ENCODE measurements at regions not wholly inside any gene's neighbourhood (a gene's known extent, or its start where the extent isn't known, plus 50 kb on each side); places are given as distances from the start of the nearest gene placed in this dataset.

- no peak for TF ChIP-seq CTCF (IDR thresholded peaks at IDR 0.05 in 4 of 5, conservative IDR thresholded peaks at IDR 0.05 in 1 of 5)
- no peak for TF ChIP-seq POLR2A (IDR thresholded peaks at IDR 0.05)
Measured at GRCh38 chr13:86825410-86825809, 845.8 kb upstream of the SLITRK5 start.

All from gastrocnemius medialis (tissue), 4 donors.